ENCODE measurements at regions not wholly inside any gene's neighbourhood (a gene's known extent, or its start where the extent isn't known, plus 50 kb on each side); places are given as distances from the start of the nearest gene placed in this dataset.

DNA sequence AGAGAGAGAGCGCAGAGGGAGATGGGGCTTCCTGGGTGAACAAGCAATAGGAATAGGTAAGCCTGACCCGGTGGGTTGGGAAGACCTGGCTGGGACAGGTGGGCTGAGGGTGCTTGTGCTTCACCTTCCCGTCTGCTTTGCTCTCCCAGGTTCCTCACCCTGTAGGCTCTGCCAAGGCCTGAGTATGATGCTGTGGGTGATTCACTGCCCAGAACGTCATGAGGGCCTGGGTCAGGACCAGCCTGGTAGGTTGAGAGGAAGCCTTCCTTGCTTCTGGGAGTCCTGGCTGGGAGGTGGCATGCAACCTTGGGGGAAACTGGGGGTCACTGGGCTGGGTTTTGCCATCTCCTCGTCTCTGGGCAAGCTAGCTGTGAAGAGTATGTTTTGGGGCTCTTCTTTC is 220.2 kb upstream of the APCDD1 start:
- intact Hi-C loops (cut with DNase I): no loop called here
- Histone ChIP-seq H3K9ac (ENCODE audit: low read depth in 2 of 2, low read length in 2 of 2) (no peak overlapping the region), H3K27ac (no peak overlapping the region), H3K9me3 (no peaks in the 10 kb centered on the region), H3K27me3 (no peaks in the 10 kb centered on the region), H3K4me1 (no peaks in the 10 kb centered on the region), H3K36me3 (no peaks in the 10 kb centered on the region), H3K4me3 (no peak overlapping the region)
- DNase-seq: no peak
- TF ChIP-seq, protein P1, sequence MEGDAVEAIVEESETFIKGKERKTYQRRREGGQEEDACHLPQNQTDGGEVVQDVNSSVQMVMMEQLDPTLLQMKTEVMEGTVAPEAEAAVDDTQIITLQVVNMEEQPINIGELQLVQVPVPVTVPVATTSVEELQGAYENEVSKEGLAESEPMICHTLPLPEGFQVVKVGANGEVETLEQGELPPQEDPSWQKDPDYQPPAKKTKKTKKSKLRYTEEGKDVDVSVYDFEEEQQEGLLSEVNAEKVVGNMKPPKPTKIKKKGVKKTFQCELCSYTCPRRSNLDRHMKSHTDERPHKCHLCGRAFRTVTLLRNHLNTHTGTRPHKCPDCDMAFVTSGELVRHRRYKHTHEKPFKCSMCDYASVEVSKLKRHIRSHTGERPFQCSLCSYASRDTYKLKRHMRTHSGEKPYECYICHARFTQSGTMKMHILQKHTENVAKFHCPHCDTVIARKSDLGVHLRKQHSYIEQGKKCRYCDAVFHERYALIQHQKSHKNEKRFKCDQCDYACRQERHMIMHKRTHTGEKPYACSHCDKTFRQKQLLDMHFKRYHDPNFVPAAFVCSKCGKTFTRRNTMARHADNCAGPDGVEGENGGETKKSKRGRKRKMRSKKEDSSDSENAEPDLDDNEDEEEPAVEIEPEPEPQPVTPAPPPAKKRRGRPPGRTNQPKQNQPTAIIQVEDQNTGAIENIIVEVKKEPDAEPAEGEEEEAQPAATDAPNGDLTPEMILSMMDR (IDR thresholded peaks at IDR 0.05): no peak

DNA sequence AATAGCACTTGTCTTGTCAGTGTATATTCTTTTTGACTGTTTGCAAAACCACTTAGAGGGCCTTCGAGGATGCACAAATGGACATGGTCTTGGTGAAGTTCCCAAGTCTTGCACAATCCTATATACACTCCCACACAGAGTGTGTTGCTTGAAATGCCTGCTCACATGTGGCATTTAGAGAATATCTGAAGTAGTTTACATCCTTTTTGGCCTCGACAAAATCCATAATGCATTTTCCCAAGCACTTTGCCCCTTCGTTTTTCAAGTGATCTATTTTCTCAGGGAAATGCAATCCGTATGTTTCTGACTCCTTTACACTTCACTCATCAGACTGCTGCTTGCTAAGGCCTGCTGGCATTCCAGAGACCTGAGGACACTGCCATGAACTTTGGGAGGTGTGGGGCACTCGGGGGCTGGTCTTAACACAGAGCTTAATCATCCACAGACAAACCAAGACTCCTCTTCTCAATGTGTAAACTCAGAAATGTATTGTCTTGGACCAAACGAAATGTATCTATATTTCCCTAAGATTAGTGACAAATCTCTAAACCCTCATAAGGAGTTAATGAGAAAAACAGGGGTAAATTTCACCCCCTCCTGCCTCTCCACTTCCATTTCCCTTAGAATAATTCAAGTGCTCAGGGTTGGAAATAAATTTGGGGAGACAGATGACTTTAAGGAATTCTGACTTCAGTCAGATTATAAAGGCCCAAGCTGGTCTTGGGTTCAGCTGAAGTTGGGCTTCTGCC is 219.3 kb upstream of the APCDD1 start:
- Histone ChIP-seq H3K27me3 (no peaks in the 10 kb centered on the region), H3K9ac (ENCODE audit: low read depth in 2 of 2, low read length in 2 of 2) (no peak overlapping the region), H3K4me1 (no peaks in the 10 kb centered on the region), H3K36me3 (no peaks in the 10 kb centered on the region), H3K27ac (no peak overlapping the region), H3K4me3 (no peak overlapping the region), H3K9me3 (no peaks in the 10 kb centered on the region)
- TF ChIP-seq, protein P1 (IDR thresholded peaks at IDR 0.05): no peak
- intact Hi-C loops (cut with DNase I): no loop called here
- DNase-seq: no peak

DNA sequence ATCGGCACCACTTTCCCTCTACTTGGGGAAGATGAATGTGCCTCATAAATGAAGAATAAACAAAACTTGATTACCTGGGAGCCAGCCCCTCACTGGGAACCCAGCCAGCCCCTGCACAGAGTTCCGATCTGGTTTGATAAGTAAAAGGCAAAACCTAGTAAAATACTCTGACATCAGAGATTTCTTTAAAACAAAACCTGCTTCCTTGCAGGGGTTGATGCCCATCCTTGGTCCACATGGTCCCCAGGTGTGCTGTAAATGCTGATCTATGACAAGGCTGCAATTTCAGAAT is 218.8 kb upstream of the APCDD1 start:
- no peaks in the 10 kb centered on the region for H3K36me3 ChIP-seq
- intact Hi-C loops (cut with DNase I): no loop called here
- H3K4me1 ChIP-seq: no peaks in the 10 kb centered on the region
- no peak overlapping the region for H3K9ac ChIP-seq (ENCODE audit: low read depth in 2 of 2, low read length in 2 of 2)
- no peak overlapping the region for H3K4me3 ChIP-seq
- H3K9me3 ChIP-seq: no peaks in the 10 kb centered on the region
- TF ChIP-seq, protein P1 (IDR thresholded peaks at IDR 0.05): no peak
- no peak overlapping the region for H3K27ac ChIP-seq
- peak; percentile 26 for DNase-seq
- H3K27me3 ChIP-seq: no peaks in the 10 kb centered on the region

DNA sequence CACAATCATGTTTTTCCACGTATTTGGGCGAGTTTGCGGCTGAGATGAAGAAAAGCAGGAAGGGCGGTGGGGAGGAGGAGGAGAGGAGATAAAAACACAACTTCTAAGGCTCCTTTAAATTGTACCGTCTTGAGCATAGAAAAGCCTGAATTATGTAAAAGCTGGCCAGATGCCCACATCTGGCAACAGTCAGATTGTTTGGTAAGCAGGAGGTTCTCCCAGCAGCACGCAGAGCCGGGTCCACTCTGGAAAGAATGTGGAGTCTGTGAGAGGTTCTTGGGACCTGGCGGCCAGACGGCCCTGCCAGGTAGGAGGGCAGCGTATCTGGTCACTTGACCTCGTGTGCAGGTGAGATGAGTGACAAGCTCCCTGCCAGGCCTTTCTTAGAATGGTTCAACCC is 215.3 kb upstream of the APCDD1 start:
- Histone ChIP-seq H3K9me3 (no peaks in the 10 kb centered on the region), H3K4me1 (no peaks in the 10 kb centered on the region), H3K36me3 (no peaks in the 10 kb centered on the region), H3K27me3 (no peaks in the 10 kb centered on the region), H3K27ac (no peak overlapping the region), H3K9ac (ENCODE audit: low read depth in 2 of 2, low read length in 2 of 2) (no peak overlapping the region), H3K4me3 (no peak overlapping the region)
- no peak for DNase-seq
- TF ChIP-seq, protein P1 (IDR thresholded peaks at IDR 0.05): no peak
- intact Hi-C loops (cut with DNase I): no loop called here

DNA sequence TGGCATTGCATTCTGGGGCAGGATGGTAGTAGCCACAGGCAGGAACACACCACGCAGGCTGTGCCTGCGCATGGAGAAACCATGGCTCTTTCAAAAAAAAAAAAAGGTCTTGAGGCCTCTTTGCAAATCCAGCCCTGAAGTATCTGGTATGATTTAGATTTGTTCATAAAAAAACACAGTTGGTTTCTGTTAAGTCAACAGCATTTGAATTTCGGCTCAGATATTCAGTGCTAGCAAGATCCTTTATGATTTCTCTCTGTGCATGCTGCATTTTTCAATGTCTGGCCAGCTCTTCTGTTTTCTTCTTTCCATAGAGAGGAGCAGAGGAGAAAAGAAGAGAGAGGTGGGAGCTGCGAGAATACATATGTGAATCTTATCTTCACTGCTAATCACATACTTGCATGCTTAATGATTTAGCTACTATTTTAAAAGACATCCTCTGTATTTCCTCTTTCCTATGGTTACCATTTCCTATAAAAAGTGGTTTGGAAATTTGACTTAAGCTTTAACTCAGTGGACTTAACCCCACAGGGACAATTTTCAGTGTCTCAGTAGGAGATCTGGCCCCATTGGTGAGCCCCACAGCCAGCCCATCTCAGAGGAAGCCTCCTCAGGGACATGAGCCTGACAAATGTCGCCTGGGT is 214.3 kb upstream of the APCDD1 start:
- H3K9me3 ChIP-seq: no peaks in the 10 kb centered on the region
- H3K9ac ChIP-seq (ENCODE audit: low read depth in 2 of 2, low read length in 2 of 2): no peak overlapping the region
- no peak overlapping the region for H3K4me3 ChIP-seq
- intact Hi-C loops (cut with DNase I): no loop called here
- DNase-seq: no peak
- no peak overlapping the region for H3K27ac ChIP-seq
- TF ChIP-seq, protein P1 (IDR thresholded peaks at IDR 0.05): no peak
- no peaks in the 10 kb centered on the region for H3K27me3 ChIP-seq
- no peaks in the 10 kb centered on the region for H3K4me1 ChIP-seq
- no peaks in the 10 kb centered on the region for H3K36me3 ChIP-seq

All from colonic mucosa (tissue), 4 donors.